Trophoblast cell (in vitro differentiated cells and primary cell): ENCODE measurements at regions not wholly inside any gene's neighbourhood (a gene's known extent, or its start where the extent isn't known, plus 50 kb on each side); places are given as distances from the start of the nearest gene placed in this dataset.
"Not testable (repeated sequence)": the region's sequence is repeated elsewhere in the genome, so short reads cannot be mapped to it uniquely, and the experiment has no call there.

Experiments
- DNase-seq, 2 donors: peaks; one replicate each; pipeline ENCODE4 v3.0.0-alpha.2; 2016
- H2AFZ ChIP-seq: 2 replicates; pipeline ENCODE4 v1.6.1; 2013; ENCODE audit warnings: low read length, moderate library complexity, mild to moderate bottlenecking; ENCODE audit not compliant: insufficient read depth, poor library complexity
- H2AK5ac ChIP-seq: 2 replicates; pipeline ENCODE4 v1.6.1; 2013; ENCODE audit warnings: mild to moderate bottlenecking, low read length
- H2BK120ac ChIP-seq: 2 replicates; pipeline ENCODE4 v1.6.1; 2013; ENCODE audit warnings: low read length, mild to moderate bottlenecking, moderate library complexity; ENCODE audit not compliant: insufficient read depth, poor library complexity
- H2BK12ac ChIP-seq: 2 replicates; pipeline ENCODE4 v1.6.1; 2013; ENCODE audit warnings: mild to moderate bottlenecking, low read length, moderate library complexity
- H2BK5ac ChIP-seq: 2 replicates; pipeline ENCODE4 v1.6.1; 2013; ENCODE audit warnings: low read length, low read depth, moderate library complexity, mild to moderate bottlenecking; ENCODE audit not compliant: poor library complexity
- H3K14ac ChIP-seq: 2 replicates; pipeline ENCODE4 v1.6.1; 2013; ENCODE audit warnings: mild to moderate bottlenecking, low read length
- H3K18ac ChIP-seq: 2 replicates; pipeline ENCODE4 v1.6.1; 2013; ENCODE audit warnings: mild to moderate bottlenecking, low read length
- H3K23ac ChIP-seq: 2 replicates; pipeline ENCODE4 v1.6.1; 2013; ENCODE audit warnings: low read length
- H3K27ac ChIP-seq: 2 replicates; pipeline ENCODE4 v1.5.1; 2013; ENCODE audit warnings: low read depth, mild to moderate bottlenecking, inconsistent platforms, low read length, moderate library complexity
- H3K27me3 ChIP-seq: 2 replicates; pipeline ENCODE4 v1.6.1; 2013; ENCODE audit warnings: inconsistent platforms, mild to moderate bottlenecking, low read length, moderate library complexity; ENCODE audit not compliant: insufficient read depth
- H3K36me3 ChIP-seq, 2 experiments: 1 replicate in 1 of 2; 2 replicates in 1 of 2; pipeline ENCODE4 v1.6.1; 2013; ENCODE audit warnings: low read length in 2 of 2, mild to moderate bottlenecking in 2 of 2, moderate library complexity in 1 of 2; ENCODE audit not compliant: insufficient read depth in 2 of 2, control insufficient read depth in 1 of 2
- H3K4ac ChIP-seq: 2 replicates; pipeline ENCODE4 v1.6.1; 2013; ENCODE audit warnings: low read depth, mild to moderate bottlenecking, low read length, moderate library complexity
- H3K4me1 ChIP-seq, 2 experiments: 1 replicate in 1 of 2; 2 replicates in 1 of 2; pipeline ENCODE4 v1.6.1; 2013; ENCODE audit warnings: low read length in 2 of 2, mild to moderate bottlenecking in 2 of 2, moderate library complexity in 1 of 2; ENCODE audit not compliant: insufficient read depth in 2 of 2, control insufficient read depth in 1 of 2
- H3K4me2 ChIP-seq: 2 replicates; pipeline ENCODE4 v1.6.1; 2013; ENCODE audit warnings: inconsistent platforms, mild to moderate bottlenecking, low read length, moderate library complexity
- H3K4me3 ChIP-seq: 2 replicates; pipeline ENCODE4 v1.5.1; 2013; ENCODE audit warnings: mild to moderate bottlenecking, low read depth, low read length, inconsistent platforms
- H3K79me1 ChIP-seq: one replicate; pipeline ENCODE4 v1.6.1; 2013; ENCODE audit warnings: low read length
- H3K79me2 ChIP-seq: 2 replicates; pipeline ENCODE4 v1.6.1; 2013; ENCODE audit warnings: low read length, mild to moderate bottlenecking; ENCODE audit not compliant: control insufficient read depth, insufficient read depth, poor library complexity
- H3K9ac ChIP-seq: 2 replicates; pipeline ENCODE4 v1.6.1; 2013; ENCODE audit warnings: mild to moderate bottlenecking, low read length
- H3K9me3 ChIP-seq: 2 replicates; pipeline ENCODE4 v1.6.1; 2013; ENCODE audit warnings: low read depth, mild to moderate bottlenecking, control low read depth, inconsistent platforms, low read length; ENCODE audit not compliant: insufficient read depth
- H4K12ac ChIP-seq: 2 replicates; pipeline ENCODE4 v1.6.1; 2013; ENCODE audit warnings: low read depth, mild to moderate bottlenecking, low read length, moderate library complexity
- H4K8ac ChIP-seq: 2 replicates; pipeline ENCODE4 v1.6.1; 2013; ENCODE audit warnings: low read depth, mild to moderate bottlenecking, low read length, moderate library complexity
- H4K91ac ChIP-seq: one replicate; pipeline ENCODE4 v1.6.1; 2013; ENCODE audit warnings: low read depth, mild to moderate bottlenecking, low read length, moderate library complexity
- WGBS: extraction: QIAGEN DNeasy Blood & Tissue Kit; methylation state at CpG from one replicate; pipeline ENCODE4 v1.1.7; 2013; ENCODE audit warnings: missing lambda C conversion rate; ENCODE audit not compliant: insufficient read length, insufficient coverage; ENCODE audit errors: extremely low coverage; 5-methylcytosine and 5-hydroxymethylcytosine counted together

- H3K4me1 ChIP-seq, result no peaks in the 10 kb centered on the region
- no peak overlapping the region for H4K12ac ChIP-seq
- no peak overlapping the region for H3K9ac ChIP-seq
- no peak overlapping the region for H2AK5ac ChIP-seq
- H4K8ac ChIP-seq, result no peak overlapping the region
- H2BK12ac ChIP-seq, result no peak overlapping the region
- H3K14ac ChIP-seq, result no peak overlapping the region
- H4K91ac ChIP-seq, result no peak overlapping the region
- H3K4ac ChIP-seq, result no peak overlapping the region
- H3K36me3 ChIP-seq, result no peaks in the 10 kb centered on the region
- no peak overlapping the region for H2AFZ ChIP-seq
- no peaks in the 10 kb centered on the region for H3K79me1 ChIP-seq
- no peaks in the 10 kb centered on the region for H3K79me2 ChIP-seq
- H2BK120ac ChIP-seq, result no peak overlapping the region
- H3K27me3 ChIP-seq, result no peaks in the 10 kb centered on the region
- no peak overlapping the region for H3K18ac ChIP-seq
- no peaks in the 10 kb centered on the region for H3K9me3 ChIP-seq
- no peak overlapping the region for H3K4me2 ChIP-seq
- no peak overlapping the region for H3K23ac ChIP-seq
- no CpG with 5 or more reads among the region's 1 CpG for WGBS
- no peak for DNase-seq
- no peak overlapping the region for H2BK5ac ChIP-seq
- no peak overlapping the region for H3K27ac ChIP-seq
- H3K4me3 ChIP-seq, result no peak overlapping the region
These were observed 171.8 kb downstream of the POTEB3 start for GRCh38 chr15:21268436-21268940.

GRCh38 chr15:21267671-21268395 lies 172.5 kb downstream of the POTEB3 start:
- Histone ChIP-seq H4K12ac (no peak overlapping the region), H4K8ac (no peak overlapping the region), H3K4me2 (no peak overlapping the region), H3K27me3 (no peaks in the 10 kb centered on the region), H3K4me3 (no peak overlapping the region), H3K79me1 (no peaks in the 10 kb centered on the region), H3K79me2 (no peaks in the 10 kb centered on the region), H3K4ac (no peak overlapping the region), H4K91ac (no peak overlapping the region), H2BK12ac (no peak overlapping the region), H2AK5ac (no peak overlapping the region), H3K14ac (no peak overlapping the region), H2AFZ (no peak overlapping the region), H3K4me1 (no peaks in the 10 kb centered on the region), H3K18ac (no peak overlapping the region), H2BK5ac (no peak overlapping the region), H3K23ac (no peak overlapping the region), H2BK120ac (no peak overlapping the region), H3K9ac (no peak overlapping the region), H3K27ac (no peak overlapping the region), H3K36me3 (no peaks in the 10 kb centered on the region), H3K9me3 (no peaks in the 10 kb centered on the region)
- no CpG with 5 or more reads among the region's 4 CpGs for WGBS
- DNase-seq, result peak; percentile 38 to 85

GRCh38 chr15:21267226-21267625 lies 173.1 kb downstream of the POTEB3 start:
- no peak overlapping the region for H2BK5ac ChIP-seq
- WGBS, result no CpG with 5 or more reads among the region's 2 CpGs
- H2BK12ac ChIP-seq, result no peak overlapping the region

GRCh38 chr15:21265628-21266027 lies 174.7 kb downstream of the POTEB3 start:
- peak in 1 of 2 donors; percentile 81 for DNase-seq
- H2BK5ac ChIP-seq, H2AFZ ChIP-seq, H4K12ac ChIP-seq, H3K36me3 ChIP-seq, H2BK12ac ChIP-seq, H2BK120ac ChIP-seq, H3K4me1 ChIP-seq, H3K18ac ChIP-seq, H3K4ac ChIP-seq, H3K23ac ChIP-seq, H3K27me3 ChIP-seq, H4K91ac ChIP-seq, H3K14ac ChIP-seq, H3K4me3 ChIP-seq, H3K79me2 ChIP-seq, H3K27ac ChIP-seq, H4K8ac ChIP-seq, H3K9ac ChIP-seq, H3K4me2 ChIP-seq, H3K79me1 ChIP-seq, H2AK5ac ChIP-seq: not testable (repeated sequence)
- peaks cover 16% of the 10 kb centered on the region for H3K9me3 ChIP-seq
- no CpG with 5 or more reads among the region's 3 CpGs for WGBS

More at GRCh38 chr15:21267226-21267625, 173.1 kb downstream of the POTEB3 start:
- no peaks in the 10 kb centered on the region for H3K27me3 ChIP-seq
- no peak overlapping the region for H3K4ac ChIP-seq
- no peak overlapping the region for H2AK5ac ChIP-seq
- no peaks in the 10 kb centered on the region for H3K4me1 ChIP-seq
- H3K27ac ChIP-seq, result no peak overlapping the region
- DNase-seq, result no peak
- H3K18ac ChIP-seq, result no peak overlapping the region
- H3K14ac ChIP-seq, result no peak overlapping the region
- H4K12ac ChIP-seq, result no peak overlapping the region
- H4K8ac ChIP-seq, result no peak overlapping the region
- no peak overlapping the region for H3K4me2 ChIP-seq
- H3K36me3 ChIP-seq, result no peaks in the 10 kb centered on the region
- no peak overlapping the region for H3K23ac ChIP-seq
- H4K91ac ChIP-seq, result no peak overlapping the region
- H2BK120ac ChIP-seq, result no peak overlapping the region
- H2AFZ ChIP-seq, result no peak overlapping the region
- no peaks in the 10 kb centered on the region for H3K79me1 ChIP-seq
- peaks cover 3% of the 10 kb centered on the region for H3K9me3 ChIP-seq
- H3K4me3 ChIP-seq, result no peak overlapping the region
- H3K9ac ChIP-seq, result no peak overlapping the region
- no peaks in the 10 kb centered on the region for H3K79me2 ChIP-seq
